OCI-LY1 (cell line): ENCODE measurements at regions not wholly inside any gene's neighbourhood (a gene's known extent, or its start where the extent isn't known, plus 50 kb on each side); places are given as distances from the start of the nearest gene placed in this dataset.

ENCODE experiments used
- H2AFZ ChIP-seq: fragments of 200-600 bp; sonication (generic), shearing (Covaris generic); 2 replicates; pipeline ENCODE4 v1.6.0; 2014; ENCODE audit warnings: antibody characterized with exemption, mild to moderate bottlenecking, low read length
- H3F3A ChIP-seq: fragments of 200-600 bp; sonication (generic), shearing (Covaris generic); 2 replicates; pipeline ENCODE4 v1.6.0; 2014; ENCODE audit warnings: mild to moderate bottlenecking, antibody characterized with exemption, low read length, moderate library complexity; ENCODE audit not compliant: insufficient read depth
- H3K27ac ChIP-seq: fragments of 200-600 bp; sonication (generic); 2 replicates; pipeline ENCODE4 v1.5.1; 2014; ENCODE audit warnings: low read length, mixed run types, mild to moderate bottlenecking, low read depth; ENCODE audit not compliant: poor library complexity, severe bottlenecking
- H3K27me3 ChIP-seq: fragments of 200-600 bp; sonication (generic); 2 replicates; pipeline ENCODE4 v1.6.0; 2014; ENCODE audit warnings: antibody characterized with exemption, mild to moderate bottlenecking, low read length, moderate library complexity; ENCODE audit not compliant: insufficient read depth
- H3K36me3 ChIP-seq: fragments of 200-600 bp; sonication (generic); 2 replicates; pipeline ENCODE4 v1.6.1; 2014; ENCODE audit warnings: mild to moderate bottlenecking, antibody characterized with exemption, low read length, moderate library complexity, mixed read lengths; ENCODE audit not compliant: insufficient read depth
- H3K4me1 ChIP-seq: fragments of 200-600 bp; sonication (generic); 2 replicates; pipeline ENCODE4 v1.5.1; 2014; ENCODE audit warnings: mild to moderate bottlenecking, low read length, moderate library complexity; ENCODE audit not compliant: insufficient read depth, severe bottlenecking
- H3K4me2 ChIP-seq: fragments of 200-600 bp; sonication (generic), shearing (Covaris generic); 2 replicates; pipeline ENCODE4 v1.6.1; 2014; ENCODE audit warnings: low read length
- H3K4me3 ChIP-seq: fragments of 200-600 bp; sonication (generic); 2 replicates; pipeline ENCODE4 v1.5.1; 2014; ENCODE audit warnings: low read length, low read depth, mild to moderate bottlenecking, mixed read lengths; ENCODE audit not compliant: poor library complexity, severe bottlenecking
- H3K79me2 ChIP-seq: fragments of 200-600 bp; shearing (Covaris generic); 2 replicates; pipeline ENCODE4 v1.6.1; 2016; ENCODE audit warnings: mixed run types, low read length, mixed read lengths; ENCODE audit not compliant: insufficient read depth
- H3K9ac ChIP-seq: fragments of 200-600 bp; sonication (generic), shearing (Covaris generic); 2 replicates; pipeline ENCODE4 v1.6.1; 2014; ENCODE audit warnings: mild to moderate bottlenecking, low read length, mixed read lengths
- H3K9me2 ChIP-seq: fragments of 200-600 bp; sonication (generic), shearing (Covaris generic); 2 replicates; pipeline ENCODE4 v1.6.1; 2014; ENCODE audit warnings: low read depth, mild to moderate bottlenecking, low read length, mixed read lengths
- H3K9me3 ChIP-seq: fragments of 200-600 bp; shearing (Covaris generic); 2 replicates; pipeline ENCODE4 v1.6.1; 2014; ENCODE audit warnings: low read length, mixed read lengths
- H4K20me1 ChIP-seq: fragments of 200-600 bp; sonication (generic), shearing (Covaris generic); 2 replicates; pipeline ENCODE4 v1.6.0; 2016; ENCODE audit warnings: mild to moderate bottlenecking, low read length; ENCODE audit not compliant: insufficient read depth
- CTCF ChIP-seq: fragments of 200-600 bp; sonication (generic), shearing (Covaris generic); IDR thresholded peaks from 2 replicates; pipeline ENCODE4 v1.5.1; 2017; ENCODE audit warnings: mild to moderate bottlenecking, antibody characterized with exemption, low read length, moderate library complexity, mixed read lengths
- EZH2 ChIP-seq: fragments of 200-600 bp; sonication (generic), shearing (Covaris generic); IDR thresholded peaks from 2 replicates; pipeline ENCODE4 v1.8.0; 2017; ENCODE audit warnings: borderline replicate concordance, mixed run types, mild to moderate bottlenecking, antibody characterized with exemption, low read length, moderate library complexity, mixed read lengths

DNA sequence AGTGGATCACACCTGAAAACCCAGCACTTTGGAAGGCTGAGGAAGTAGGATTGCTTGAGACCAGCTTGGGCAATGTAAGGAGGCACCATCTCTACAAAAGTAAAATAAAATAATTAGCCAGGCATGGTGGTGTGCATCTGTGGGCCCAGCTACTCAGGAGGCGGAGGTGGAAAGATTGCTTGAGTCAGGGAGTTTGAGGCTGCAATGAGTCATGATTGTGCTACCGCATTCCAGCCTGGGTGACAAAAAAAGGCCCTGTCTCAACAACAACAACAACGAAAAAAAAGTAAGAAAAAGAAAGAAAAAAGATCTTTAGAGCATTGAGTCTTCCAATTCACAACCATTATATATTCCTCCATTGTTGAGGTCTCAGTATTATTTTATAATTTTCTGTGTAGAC, 192.4 kb upstream of the DPH6 start:
- H2AFZ ChIP-seq, result no peak overlapping the region
- H3K27ac ChIP-seq, result no peak overlapping the region
- H3K9ac ChIP-seq, result no peak overlapping the region

DNA sequence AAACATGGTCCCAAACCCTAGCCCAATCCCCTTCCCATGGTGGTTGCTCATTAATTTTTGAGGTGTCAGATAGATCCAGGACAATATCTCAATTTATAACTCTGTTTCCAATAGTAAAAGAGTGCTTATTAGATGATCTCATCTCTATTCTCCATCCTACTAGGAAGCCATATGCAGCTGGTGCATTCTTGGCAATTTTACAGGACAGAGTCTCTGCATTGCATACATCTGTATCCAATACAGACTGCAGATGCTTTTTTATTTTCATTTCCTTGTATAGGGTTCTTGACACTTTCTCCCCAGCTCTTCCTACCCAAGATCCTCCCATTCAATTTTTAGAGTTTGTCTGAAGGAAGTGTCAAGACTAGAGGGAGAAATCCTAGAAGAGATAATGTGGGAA, 194.8 kb upstream of the DPH6 start:
- Histone ChIP-seq H3K9me2 (no peaks in the 10 kb centered on the region), H3K4me1 (no peaks in the 10 kb centered on the region), H3K9ac (no peak overlapping the region), H3F3A (no peaks in the 10 kb centered on the region), H3K4me2 (no peak overlapping the region), H3K36me3 (no peaks in the 10 kb centered on the region), H3K27ac (no peak overlapping the region), H4K20me1 (no peaks in the 10 kb centered on the region), H3K4me3 (no peak overlapping the region), H3K9me3 (no peaks in the 10 kb centered on the region), H3K79me2 (no peaks in the 10 kb centered on the region), H2AFZ (no peak overlapping the region), H3K27me3 (no peaks in the 10 kb centered on the region)
- TF ChIP-seq EZH2 (no peak), CTCF (no peak)

More for the DNA sequence above, 192.4 kb upstream of the DPH6 start:
- Histone ChIP-seq H3K9me2 (no peaks in the 10 kb centered on the region), H3F3A (no peaks in the 10 kb centered on the region), H3K9me3 (no peaks in the 10 kb centered on the region), H3K27me3 (no peaks in the 10 kb centered on the region), H3K4me3 (no peak overlapping the region), H3K36me3 (no peaks in the 10 kb centered on the region), H3K4me1 (no peaks in the 10 kb centered on the region), H4K20me1 (no peaks in the 10 kb centered on the region), H3K79me2 (no peaks in the 10 kb centered on the region), H3K4me2 (no peak overlapping the region)
- TF ChIP-seq CTCF (no peak), EZH2 (no peak)

DNA sequence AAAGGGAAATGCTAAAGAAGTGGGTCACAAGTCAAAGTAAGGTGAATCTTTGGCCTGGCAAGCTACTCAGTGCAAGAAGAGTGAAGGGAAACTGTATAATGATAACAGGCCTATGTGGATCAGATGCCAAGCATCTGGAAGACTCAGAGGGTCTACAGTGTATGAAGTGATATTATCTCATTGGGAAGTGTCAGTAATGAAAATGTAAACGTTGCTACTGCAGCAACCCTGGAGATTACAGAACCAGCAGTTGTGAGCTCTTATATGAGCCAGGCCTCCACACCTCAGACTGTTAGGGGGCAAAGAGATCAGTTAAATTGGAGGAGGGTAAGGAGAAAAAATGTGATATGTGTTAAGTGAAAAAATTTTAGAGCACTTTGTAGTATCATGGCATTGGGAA, 195.4 kb upstream of the DPH6 start:
- no peaks in the 10 kb centered on the region for H3K9me2 ChIP-seq
- no peaks in the 10 kb centered on the region for H3K36me3 ChIP-seq
- no peaks in the 10 kb centered on the region for H3K4me1 ChIP-seq
- no peak overlapping the region for H3K4me3 ChIP-seq
- no peak overlapping the region for H3K4me2 ChIP-seq
- H3K9ac ChIP-seq, result no peak overlapping the region
- H2AFZ ChIP-seq, result no peak overlapping the region
- H3F3A ChIP-seq, result no peaks in the 10 kb centered on the region
- H3K79me2 ChIP-seq, result no peaks in the 10 kb centered on the region
- no peaks in the 10 kb centered on the region for H3K27me3 ChIP-seq
- TF ChIP-seq EZH2, result no peak
- no peak for TF ChIP-seq CTCF
- no peaks in the 10 kb centered on the region for H3K9me3 ChIP-seq
- no peak overlapping the region for H3K27ac ChIP-seq
- H4K20me1 ChIP-seq, result no peaks in the 10 kb centered on the region
